GM21515 (cell line): ENCODE measurements at regions not wholly inside any gene's neighbourhood (a gene's known extent, or its start where the extent isn't known, plus 50 kb on each side); places are given as distances from the start of the nearest gene placed in this dataset.

Source experiments
- ATAC-seq: cut with Tn5 transposase; IDR thresholded peaks from one replicate; pipeline ENCODE4 v1.9.1; 2021; ENCODE audit not compliant: unreplicated experiment

GRCh38 chr1:195941795-195942194, 666.4 kb downstream of the KCNT2 start:
- ATAC-seq = no peak

- ATAC-seq = no peak
Observed at GRCh38 chr1:195941314-195941713, 666.9 kb downstream of the KCNT2 start.

- ATAC-seq = no peak
Observed at GRCh38 chr1:195939844-195940243, 668.4 kb downstream of the KCNT2 start.

GRCh38 chr1:195934817-195935553, 673.3 kb downstream of the KCNT2 start:
- no peak for ATAC-seq

- no peak for ATAC-seq
Observed at GRCh38 chr1:195933835-195934234, 674.4 kb downstream of the KCNT2 start.

- no peak for ATAC-seq
Observed at GRCh38 chr1:195915826-195916225, 692.4 kb downstream of the KCNT2 start.

GRCh38 chr1:195909061-195909460, 699.2 kb downstream of the KCNT2 start:
- ATAC-seq = no peak

- no peak for ATAC-seq
Observed at GRCh38 chr1:195908121-195908520, 700.1 kb downstream of the KCNT2 start.

GRCh38 chr1:195903203-195903602, 705.0 kb downstream of the KCNT2 start:
- ATAC-seq = no peak

- ATAC-seq = no peak
Observed at GRCh38 chr1:195902779-195903178, 705.5 kb downstream of the KCNT2 start.

- no peak for ATAC-seq
Observed at GRCh38 chr1:195899762-195900352, 708.4 kb downstream of the KCNT2 start.

- no peak for ATAC-seq
Observed at GRCh38 chr1:195898924-195899323, 709.3 kb downstream of the KCNT2 start.

- no peak for ATAC-seq
Observed at GRCh38 chr1:195898373-195898772, 709.9 kb downstream of the KCNT2 start.

GRCh38 chr1:195897076-195897475, 711.2 kb downstream of the KCNT2 start:
- no peak for ATAC-seq

- no peak for ATAC-seq
Observed at GRCh38 chr1:195894411-195894810, 713.8 kb downstream of the KCNT2 start.

- no peak for ATAC-seq
Observed at GRCh38 chr1:195886000-195886399, 722.2 kb downstream of the KCNT2 start.

GRCh38 chr1:195878478-195878877, 729.8 kb downstream of the KCNT2 start:
- ATAC-seq = no peak

- ATAC-seq = no peak
Observed at GRCh38 chr1:195876792-195877191, 731.4 kb downstream of the KCNT2 start.

GRCh38 chr1:195872376-195872775, 735.9 kb downstream of the KCNT2 start:
- no peak for ATAC-seq

GRCh38 chr1:195867638-195868037, 740.6 kb downstream of the KCNT2 start:
- ATAC-seq = no peak

- ATAC-seq = no peak
Observed at GRCh38 chr1:195866781-195867222, 741.4 kb downstream of the KCNT2 start.

- ATAC-seq = no peak
Observed at GRCh38 chr1:195866091-195866780, 742.0 kb downstream of the KCNT2 start.
